ENCODE measurements at regions not wholly inside any gene's neighbourhood (a gene's known extent, or its start where the extent isn't known, plus 50 kb on each side); places are given as distances from the start of the nearest gene placed in this dataset.
"Not testable (repeated sequence)": the region's sequence is repeated elsewhere in the genome, so short reads cannot be mapped to it uniquely, and the experiment has no call there.

DNA sequence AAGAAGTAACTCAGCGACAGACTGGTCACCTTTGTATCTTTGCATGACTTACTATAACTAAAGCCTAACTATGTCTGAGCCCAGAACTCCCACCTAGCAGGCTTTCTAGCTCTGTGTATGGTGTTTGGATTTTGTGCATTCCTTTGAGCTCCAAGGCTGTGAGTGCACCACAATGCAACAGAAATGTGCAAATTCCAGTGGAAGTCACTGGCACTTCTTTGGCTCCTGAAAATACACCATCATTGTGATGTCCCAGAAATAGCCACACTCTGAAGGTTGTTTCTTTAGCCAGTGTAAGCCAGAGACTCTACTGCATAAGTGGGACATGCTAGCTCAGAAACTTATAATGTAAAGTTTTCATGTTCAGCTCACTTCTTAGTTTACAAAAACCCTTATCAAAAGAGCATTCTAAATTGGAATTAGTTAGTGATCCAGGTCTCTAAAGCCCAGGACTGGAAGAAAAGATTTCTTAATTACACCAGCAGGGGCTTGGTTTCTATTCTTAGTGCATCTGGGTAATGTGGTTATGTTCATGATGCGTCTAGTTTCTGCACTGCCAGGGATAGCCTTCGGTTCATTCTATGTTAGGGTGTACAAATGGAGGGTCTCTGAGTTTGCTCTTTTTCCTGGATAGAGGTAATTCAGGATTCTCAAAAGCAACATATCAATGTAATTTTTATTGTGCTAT is 1239.5 kb upstream of the ZEB2 start:
- DNase-seq (ENCODE audit: low read depth, low spot score) = no peak

DNA sequence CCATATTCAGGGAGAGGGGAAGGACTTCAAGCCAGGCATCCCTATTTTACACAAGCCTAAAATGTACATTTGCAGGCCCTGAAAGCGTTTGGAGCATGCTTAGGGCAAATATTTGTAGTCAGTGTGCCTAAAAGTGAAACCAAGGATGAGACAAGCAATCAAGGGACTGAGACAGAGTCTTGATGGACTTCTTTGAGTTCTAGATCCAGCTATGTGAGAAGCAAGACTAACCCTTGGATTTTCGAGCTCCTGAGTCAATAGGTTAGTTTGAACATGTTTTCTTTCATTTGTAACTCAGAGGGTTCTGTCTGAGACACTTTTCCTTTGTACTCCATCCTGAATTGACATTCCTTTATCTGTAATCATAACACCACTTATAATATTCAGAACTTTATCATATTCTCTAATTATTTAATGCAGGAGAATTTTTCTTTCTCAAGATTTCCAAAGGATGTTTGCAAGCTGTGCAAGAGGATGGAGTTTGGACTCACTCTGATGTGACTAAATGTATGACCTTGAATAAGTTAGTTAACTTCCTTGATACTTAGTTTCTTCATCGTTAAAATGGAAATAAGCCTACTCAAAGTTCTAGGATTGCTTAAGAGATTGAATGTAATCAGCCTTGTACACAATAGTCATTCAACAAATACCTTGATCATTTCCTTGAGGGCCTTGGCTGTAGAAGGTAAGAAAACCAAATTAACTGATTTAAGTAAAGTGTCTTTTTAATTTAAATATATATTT is 1237.8 kb upstream of the ZEB2 start:
- DNase-seq (ENCODE audit: low read depth, low spot score) = no peak

DNA sequence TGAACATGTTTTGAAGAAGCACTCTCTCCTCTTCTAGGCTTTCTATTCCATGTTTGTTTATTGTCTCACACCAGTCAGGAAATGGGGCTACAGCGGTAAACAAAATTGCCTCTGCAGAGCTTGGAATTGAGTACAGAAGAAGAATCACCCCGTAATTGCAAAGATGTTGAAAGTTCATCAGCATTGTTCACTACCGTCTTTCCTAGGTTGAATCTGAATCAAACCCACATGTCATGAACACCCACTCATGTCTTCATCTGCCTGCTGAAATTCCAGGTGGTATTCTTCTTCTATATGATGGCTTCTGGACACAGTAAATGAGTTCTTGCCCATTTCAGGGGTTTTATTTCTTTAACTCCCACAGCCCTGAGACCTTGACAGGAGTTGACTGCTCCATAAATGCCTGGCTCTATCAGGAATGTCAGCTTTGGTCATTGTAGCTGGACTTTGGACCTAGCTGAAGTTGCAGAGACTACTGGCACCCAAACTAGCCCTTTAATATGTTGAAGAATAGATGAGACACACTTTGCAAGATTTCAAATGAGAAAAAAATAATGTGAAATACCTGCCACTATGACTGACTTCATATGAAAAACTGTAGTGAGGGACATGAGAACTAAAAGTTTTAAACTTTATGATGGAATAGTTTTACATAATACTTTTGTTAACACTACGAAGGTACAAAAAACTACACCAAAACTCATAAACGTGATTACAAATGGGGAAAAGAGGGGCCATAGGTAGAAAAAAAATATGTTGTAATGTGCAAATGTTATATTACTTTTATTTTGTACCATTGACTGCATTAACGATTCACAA is 1235.3 kb upstream of the ZEB2 start:
- no peak for DNase-seq (ENCODE audit: low read depth, low spot score)

DNA sequence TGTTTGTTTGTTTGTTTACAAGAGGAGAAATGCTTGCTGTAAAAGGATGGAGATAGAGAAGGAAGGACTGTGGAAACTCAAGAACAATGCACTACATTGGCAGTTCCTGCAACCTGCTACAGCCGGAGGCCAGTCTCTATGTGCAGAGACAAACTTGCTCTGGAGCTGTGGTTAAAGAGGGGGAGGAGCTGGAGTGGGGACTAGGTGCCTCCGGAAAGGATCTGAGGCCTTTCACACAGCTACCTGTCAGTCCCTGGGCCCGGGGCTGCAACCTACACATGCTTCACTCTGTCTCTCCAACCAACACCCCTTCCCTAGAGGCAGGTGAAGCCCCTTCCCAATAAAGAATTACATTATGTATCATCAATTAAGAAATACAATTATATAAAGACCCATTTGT is 1234.0 kb upstream of the ZEB2 start:
- DNase-seq (ENCODE audit: low read depth, low spot score) = no peak

DNA sequence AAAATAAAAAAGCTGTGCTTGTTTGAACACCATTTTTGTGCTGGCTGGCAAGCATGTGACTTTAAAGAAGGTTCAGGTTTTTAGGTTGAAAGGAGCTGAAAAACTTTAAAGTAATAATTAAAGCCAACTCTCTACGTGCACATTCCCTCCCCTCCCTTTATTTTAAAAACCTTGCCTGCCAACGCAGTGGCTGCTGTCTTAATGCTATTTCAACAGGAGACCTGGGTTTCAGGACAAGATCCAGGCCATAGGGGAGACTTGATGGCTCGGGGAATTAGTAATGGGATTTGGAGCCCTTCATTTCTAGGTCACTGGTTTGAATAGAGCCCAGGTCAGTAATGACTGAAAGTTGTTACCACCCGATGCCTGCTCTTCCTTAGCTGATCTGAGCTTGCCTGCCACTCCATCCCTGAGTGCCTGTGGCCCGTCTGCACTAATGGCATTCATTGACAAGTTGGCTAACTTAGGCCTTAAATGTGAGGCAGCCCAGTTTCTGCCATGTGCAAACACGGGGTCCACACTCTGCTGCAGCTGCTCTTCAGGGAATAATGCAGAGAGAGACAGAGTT is 1233.2 kb upstream of the ZEB2 start:
- no peak for DNase-seq (ENCODE audit: low read depth, low spot score)

DNA sequence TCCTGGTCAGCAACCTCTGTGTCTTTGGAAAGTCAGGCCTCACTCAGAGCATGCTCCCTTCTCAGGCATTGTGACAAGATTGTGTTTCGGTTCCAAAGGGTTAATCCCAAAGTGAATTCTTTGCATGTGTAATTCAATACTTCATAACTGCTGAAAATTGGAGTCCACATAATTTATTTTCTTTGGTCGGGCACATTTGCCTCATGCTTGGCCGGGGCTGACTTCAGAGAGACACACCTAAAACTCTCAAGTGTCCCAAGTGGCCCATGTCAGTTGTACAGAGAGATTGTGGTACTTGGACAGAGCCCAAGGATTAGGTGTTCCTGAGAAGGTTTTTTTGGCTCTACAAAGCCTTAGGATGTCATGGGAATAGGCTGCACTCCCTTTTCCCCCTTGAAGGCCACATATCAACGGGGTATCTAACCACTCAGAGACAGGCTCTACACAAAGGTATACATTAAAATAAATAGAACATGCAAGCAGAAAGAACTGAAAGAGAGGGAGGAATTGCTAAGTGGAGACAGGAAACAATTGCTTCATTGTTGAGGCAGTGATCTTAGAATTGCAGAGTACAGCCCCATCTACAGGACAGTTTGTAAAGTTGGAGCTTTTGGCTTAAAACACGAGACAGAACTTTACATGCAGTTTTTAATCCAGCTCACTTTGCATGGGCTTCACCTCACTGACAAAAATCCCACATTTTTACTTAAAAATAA is 1232.3 kb upstream of the ZEB2 start:
- DNase-seq (ENCODE audit: low read depth, low spot score) = no peak

DNA sequence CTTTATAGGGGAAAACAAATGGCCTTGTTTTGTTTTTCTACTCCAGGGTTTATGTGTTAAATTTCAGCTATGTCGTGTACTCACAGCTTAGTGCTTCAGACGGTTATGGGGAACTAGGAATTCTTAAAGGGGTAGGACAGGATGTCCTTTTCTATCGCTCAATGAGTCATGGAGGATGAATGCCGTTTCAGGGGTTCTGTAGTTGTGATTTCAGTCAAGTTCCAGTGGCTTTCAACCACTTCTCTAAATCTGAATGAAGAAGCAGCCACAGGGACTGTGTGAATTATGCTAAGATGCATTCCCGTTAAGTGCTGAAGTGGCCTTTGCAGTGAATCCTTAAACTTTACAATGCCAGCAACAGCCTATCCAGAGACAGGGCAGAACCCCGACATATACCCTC is 1231.7 kb upstream of the ZEB2 start:
- DNase-seq (ENCODE audit: low read depth, low spot score) = no peak

DNA sequence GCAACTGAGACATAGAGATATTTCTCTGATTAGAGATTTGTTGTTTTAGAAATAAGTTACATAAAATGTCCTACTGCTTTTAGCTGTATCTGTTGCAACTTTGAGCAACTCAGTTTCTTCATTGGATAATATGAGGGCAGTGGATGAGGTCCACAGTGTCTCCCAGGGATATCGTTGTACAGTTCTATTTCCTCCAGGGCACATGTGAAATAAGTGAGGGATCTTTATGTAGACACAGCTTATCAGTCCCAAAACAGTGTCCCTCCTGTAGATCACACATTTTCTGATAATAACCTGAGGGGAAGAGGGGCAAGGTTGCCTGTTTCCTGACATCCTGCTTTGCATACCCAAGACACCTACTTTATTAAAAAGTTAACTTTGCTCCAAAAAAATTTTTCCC is 1231.2 kb upstream of the ZEB2 start:
- no peak for DNase-seq (ENCODE audit: low read depth, low spot score)

DNA sequence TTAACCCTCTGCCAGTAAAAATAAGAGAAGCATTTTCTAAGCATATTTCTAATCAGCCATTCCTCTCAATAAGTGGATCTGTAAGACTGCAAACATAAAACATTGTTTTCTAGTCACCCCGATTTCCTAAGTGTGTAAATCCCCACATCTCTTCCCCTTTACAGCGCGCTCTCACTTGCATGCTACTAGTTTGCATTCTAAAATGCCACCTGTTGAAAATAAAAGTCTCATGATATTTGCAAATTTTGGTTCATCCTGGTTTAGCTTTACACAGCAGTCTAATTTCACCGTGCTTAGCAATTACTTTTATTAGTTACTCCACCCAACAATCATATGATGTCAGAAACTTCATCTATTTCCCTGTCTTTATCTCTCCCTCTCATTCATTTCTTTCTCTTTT is 1230.7 kb upstream of the ZEB2 start:
- no peak for DNase-seq (ENCODE audit: low read depth, low spot score)

DNA sequence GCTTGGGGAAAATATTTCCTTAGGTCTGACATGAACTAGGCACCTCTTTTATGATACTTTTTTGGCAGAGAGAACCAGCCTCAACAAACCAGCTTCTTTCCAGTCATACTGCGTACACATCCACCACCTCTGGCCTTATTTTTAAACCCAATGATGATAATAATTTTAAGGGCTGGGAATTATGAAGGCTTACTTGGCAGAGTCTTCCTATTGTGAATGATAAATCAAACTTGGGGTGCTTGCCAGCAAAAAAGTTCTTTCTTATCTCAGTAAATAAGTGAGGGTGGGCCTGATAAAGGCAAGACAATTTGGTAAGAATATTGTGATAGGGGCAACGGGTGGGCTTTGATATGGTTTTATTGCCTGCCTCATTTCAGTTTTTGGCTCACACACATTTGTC is 1230.2 kb upstream of the ZEB2 start:
- no peak for DNase-seq (ENCODE audit: low read depth, low spot score)

DNA sequence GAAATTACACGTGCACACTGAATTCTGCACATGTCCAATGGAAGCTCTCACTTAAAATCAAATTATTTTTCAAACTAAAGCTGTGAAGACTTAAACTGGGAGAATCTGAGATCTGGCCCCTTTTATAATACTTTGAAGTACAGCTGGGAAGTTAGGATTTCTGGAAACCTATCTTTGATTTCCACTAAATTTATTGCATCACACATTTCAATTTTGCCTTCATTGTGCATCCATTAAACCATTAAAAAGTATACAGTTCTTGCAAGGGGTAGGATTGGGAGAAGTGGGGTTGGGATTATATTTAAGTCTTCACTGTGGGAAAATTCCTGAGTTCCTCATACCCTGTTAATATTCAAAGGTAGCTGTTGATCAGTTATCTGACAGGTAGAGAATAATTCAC is 1229.6 kb upstream of the ZEB2 start:
- DNase-seq (ENCODE audit: low read depth, low spot score) = no peak

DNA sequence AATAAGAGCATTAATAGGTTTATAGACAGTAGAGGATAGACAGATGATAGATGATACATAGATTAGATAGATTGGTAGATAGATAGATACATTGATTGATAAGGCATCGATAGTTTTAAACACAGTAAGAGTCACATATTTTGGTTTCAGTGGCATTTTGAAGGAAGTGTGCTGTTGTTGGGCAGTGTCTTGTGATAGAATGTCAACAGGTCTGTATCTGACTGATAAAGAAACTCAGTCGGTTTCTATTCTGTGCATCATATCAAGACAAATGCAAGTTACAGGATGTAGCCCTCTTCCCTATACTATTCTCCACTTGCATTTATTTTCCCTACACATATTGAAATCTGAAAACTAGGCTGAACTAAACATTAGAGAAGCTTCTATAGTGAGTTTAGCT is 1229.0 kb upstream of the ZEB2 start:
- DNase-seq (ENCODE audit: low read depth, low spot score) = no peak

DNA sequence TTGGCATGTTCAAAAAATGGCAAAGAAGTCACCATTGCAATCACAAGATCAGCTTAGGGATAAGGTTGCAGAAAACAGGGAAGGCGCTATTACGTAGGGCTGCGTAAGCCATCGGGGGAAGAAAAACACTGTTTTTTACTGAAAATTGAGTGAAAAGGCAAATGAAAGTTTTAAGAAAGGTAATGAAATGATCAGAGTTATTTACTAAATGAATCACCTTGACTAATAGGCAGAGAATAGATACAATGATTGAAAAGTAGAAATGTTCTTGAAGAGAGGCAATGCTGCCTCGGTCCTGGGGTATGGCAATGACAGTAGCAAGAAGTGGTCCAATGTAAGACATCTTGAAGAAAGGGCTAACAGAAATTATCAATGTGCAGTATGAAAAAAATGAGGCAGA is 1227.8 kb upstream of the ZEB2 start:
- DNase-seq (ENCODE audit: low read depth, low spot score) = no peak

DNA sequence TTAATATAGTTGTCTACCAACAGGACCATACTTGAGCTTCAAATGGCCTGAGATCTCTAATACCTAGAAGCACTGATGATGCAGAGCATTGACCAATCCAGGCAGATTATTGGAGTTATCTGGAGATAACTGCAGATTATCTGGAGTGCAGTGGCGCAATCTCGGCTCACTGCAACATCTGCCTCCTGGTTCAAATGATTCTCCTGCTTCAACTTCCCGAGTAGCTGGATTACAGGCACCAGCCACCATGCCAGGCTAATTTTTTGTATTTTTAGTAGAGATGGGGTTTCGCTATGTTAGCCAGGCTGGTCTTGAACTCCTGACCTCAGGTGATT is 1225.4 kb upstream of the ZEB2 start:
- not testable (repeated sequence) for DNase-seq (ENCODE audit: low read depth, low spot score)

DNA sequence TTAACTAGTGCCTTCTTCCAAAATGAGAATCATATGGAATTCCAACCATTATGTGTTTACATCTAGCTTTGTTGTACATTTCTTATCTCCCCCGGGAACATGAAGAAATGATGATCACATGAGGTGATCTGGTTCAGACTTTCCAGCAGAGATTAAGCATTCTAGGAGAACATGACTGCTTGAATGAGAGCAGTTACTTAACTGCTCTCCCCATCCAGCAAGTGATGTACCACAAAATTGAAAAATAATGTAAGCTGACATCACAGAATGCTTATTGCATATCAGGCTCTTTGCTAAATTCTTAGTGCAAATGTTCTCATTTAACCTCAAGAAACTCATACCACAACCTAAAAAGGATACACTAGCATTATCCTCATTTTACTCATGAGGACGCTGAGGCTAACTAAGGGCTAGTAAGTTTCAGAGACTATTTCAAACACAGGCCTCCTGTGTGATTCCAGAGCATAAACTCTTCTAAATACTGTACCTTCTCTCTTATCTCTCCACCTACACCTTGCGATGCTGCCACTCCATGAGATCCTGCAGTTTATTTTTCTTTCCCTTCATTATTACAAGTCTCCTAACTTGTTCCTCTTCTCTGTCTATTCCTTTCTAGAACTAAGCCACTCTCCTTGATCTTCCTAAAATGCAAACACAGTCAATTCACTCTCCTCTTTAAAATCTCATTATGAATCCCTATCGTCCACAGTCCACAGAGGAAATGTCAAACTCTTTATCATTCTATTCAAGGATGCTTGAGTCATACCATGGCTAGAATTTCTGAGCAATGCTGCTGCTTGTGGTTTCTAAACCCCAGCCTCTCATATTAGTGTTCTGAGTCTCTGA is 1224.8 kb upstream of the ZEB2 start:
- DNase-seq (ENCODE audit: low read depth, low spot score) = no peak

DNA sequence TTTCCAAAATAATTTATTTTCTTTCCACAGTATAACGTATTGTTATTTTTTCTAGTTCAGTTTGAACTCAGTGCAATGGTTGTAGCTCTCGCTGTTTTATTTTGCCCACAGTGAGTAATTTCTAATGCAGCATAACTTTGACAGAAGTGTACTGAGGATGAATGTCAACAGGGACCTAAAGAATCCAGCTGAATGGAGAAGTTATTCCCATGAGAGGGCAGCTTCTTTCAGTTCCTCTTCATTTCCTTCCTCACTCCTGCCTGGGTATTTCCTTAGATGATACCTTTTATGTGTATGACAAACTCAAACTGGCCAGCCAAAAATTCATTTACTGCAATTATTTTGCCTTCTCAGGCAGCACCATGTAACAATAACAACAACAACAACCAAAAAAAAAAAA is 1223.1 kb upstream of the ZEB2 start:
- no peak for DNase-seq (ENCODE audit: low read depth, low spot score)

DNA sequence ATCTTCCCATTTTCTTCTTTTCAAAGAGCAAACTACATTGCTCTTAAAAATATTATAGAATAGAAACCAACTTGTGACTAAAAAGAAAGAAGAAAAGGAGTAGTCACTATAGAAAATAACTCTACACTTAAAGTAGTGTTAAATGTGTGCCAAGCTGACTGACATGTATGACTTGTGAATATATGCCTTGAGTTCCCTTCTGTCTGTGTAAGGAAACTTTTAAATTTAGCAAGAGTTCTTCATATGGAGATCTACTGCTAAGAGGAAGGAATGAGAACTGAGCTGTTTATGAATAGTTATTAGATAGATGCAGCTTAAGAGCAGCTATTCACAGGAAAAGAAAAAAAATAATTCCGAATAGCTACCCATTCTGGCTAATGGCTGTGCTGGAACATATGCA is 1221.7 kb upstream of the ZEB2 start:
- no peak for DNase-seq (ENCODE audit: low read depth, low spot score)

DNA sequence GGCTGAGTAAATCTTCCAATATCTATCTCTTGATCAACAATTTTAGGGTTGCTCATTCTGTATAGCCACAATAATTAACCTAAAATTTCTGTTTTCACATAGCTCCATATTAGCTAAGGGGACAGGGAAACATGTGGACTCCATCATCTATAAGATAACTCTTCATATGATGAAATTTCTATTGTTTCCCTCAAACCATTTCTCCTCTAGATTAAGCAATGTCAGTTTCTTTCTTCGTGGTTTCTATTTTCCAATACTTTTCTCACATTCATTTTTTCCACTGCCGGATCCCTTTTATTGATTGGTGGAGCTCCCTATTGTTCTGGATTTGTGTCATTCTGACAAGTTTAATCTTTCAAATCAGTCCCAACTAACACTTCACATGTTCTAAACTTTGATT is 1221.3 kb upstream of the ZEB2 start:
- DNase-seq (ENCODE audit: low read depth, low spot score) = no peak

DNA sequence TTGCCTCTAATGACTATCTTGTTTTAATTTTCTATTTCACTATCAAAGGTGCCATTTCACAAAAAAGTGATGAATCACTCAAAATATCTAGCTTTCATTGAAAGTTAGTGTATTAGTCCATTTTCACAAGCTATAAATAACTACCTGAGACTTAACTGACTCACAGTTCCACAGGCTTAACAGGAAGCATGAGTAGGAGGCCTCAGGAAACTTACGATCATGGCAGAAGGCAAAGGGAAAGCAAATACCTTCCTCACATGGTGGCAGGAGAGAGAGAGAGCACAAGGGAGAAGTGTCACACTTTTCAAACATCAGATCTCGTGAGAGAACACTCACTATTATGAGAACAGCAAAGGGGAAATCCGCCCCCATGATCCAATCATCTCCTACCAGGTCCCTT is 1220.4 kb upstream of the ZEB2 start:
- DNase-seq (ENCODE audit: low read depth, low spot score) = no peak

DNA sequence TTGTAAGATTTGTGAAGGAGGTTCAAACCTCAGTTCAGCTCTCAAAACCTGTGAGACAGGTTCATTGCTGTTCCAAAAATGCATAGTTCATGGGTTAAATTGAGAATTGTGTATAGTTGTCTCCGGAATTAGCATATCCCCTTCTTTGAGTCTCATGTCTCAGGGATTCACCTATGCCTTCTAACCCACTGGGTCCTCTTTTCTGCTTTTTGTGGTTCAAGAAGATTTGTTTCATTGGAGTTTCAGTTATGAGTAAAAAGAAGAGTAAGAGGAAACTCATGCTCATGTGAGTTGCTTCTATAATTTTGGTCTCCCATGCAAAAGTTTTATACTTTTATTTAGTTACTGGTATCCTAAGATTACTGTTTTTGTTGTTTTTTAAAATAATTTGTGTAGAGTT is 1219.8 kb upstream of the ZEB2 start:
- DNase-seq (ENCODE audit: low read depth, low spot score) = no peak

DNA sequence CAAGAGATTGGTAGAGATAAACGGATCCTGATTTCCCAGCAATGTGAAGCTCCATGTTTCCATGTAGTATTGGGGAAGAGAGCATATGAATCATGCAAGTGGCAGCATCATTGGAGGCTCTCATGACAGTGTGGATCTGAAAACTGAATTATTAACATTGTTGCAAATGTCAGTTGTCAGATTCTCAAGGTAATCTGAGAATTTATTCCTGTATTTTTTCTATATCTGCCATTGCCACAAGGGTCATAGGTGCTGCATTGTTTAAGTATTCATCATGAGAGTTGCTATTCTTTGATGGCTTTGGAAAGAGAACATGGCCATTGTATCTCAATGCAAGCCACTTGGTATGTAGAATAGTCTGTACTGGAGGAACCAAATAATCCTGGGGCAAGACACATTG is 1217.0 kb upstream of the ZEB2 start:
- no peak for DNase-seq (ENCODE audit: low read depth, low spot score)
